ENCODE measurements at regions not wholly inside any gene's neighbourhood (a gene's known extent, or its start where the extent isn't known, plus 50 kb on each side); places are given as distances from the start of the nearest gene placed in this dataset.

GRCh38 chr3:106725566-106725965, 651.7 kb upstream of the CCDC54 start:
- no peaks in the 10 kb centered on the region for H3K9me3 ChIP-seq
- 43% methylated on average over 3 of the region's 3 CpGs for WGBS (ENCODE audit: low lambda C conversion rate)

DNA sequence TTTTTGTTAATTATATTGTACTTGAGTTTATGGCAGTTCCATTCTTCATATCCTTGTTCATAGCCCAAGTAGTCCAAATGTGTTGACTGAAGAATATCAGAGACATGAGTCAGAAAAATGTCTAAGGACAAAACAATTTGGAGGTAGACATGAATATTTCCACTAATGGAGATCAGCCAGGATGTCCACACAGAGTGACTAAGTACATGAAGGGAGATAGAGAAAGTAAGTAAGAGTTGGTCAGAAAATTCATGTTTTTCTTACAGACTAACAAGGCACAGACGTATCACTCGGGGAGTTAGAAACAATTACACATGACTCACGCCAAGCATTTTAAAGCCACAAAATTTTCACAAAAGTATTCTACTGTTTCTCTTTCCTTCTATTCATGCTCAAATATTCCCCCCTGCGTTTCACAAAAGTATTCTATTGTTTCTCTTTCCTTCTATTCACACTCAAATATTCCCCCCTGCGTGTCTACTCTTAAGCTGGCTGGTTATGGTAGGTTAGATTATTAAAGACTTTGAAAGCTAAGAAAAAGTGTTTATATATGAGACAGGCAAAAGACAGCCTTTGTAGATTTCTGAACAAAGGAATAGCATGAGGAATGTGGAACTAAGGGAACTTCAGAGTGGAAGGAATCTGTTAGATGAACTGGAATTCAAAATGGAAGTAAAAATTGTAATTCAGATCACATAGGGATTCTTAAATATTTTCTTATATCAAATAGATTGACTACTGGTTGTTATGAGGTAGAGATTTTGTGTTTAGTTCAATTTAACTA, 648.7 kb upstream of the CCDC54 start:
- Histone ChIP-seq H2AFZ (ENCODE audit: low read depth) (peak overlapping the region; percentile 67), H3K4me3 (ENCODE audit: low read depth in 2 of 2, low read length in 1 of 2) (peak overlapping the region; percentile 25 to 36; a peak in 2 of 4 replicates), H3K36me3 (replicated peaks in 1 of 2; ENCODE audit: control insufficient read depth in 1 of 2, insufficient read depth in 2 of 2, low read length in 1 of 2) (no peaks in the 10 kb centered on the region), H3K27me3 (ENCODE audit: insufficient read depth) (no peaks in the 10 kb centered on the region), H3F3A (replicated peaks; ENCODE audit: insufficient read depth) (peaks cover 38% of the 10 kb centered on the region), H3K4me1 (ENCODE audit: control insufficient read depth in 1 of 2, insufficient read depth in 2 of 2, low read depth in 1 of 2, low read length in 1 of 2) (peaks cover 4 to 62% of the 10 kb centered on the region in 2 experiments), H4K20me1 (ENCODE audit: insufficient read depth) (no peaks in the 10 kb centered on the region), H3K27ac (ENCODE audit: low read depth in 2 of 2, low read length in 1 of 2) (peak overlapping the region; percentile 87 to 99), H3K9ac (peak overlapping the region; percentile 77), H3K4me2 (peak overlapping the region; percentile 58; the same call in 1 of the 2 replicates), H3K9me2 (no peaks in the 10 kb centered on the region), H3K9me3 (no peaks in the 10 kb centered on the region), H3K79me2 (ENCODE audit: insufficient read depth) (no peaks in the 10 kb centered on the region)
- WGBS (ENCODE audit: low lambda C conversion rate): 15% methylated on average over 5 of the region's 5 CpGs
- DNase-seq: peak; percentile 3
- ChIA-PET CTCF (no interaction called here), POLR2A (no interaction called here)
- peak; percentile 95 for TF ChIP-seq TCF12 (IDR thresholded peaks at IDR 0.05)
- no peak for TF ChIP-seq MXI1 (IDR thresholded peaks at IDR 0.05; ENCODE audit: low read depth, low read length)
- peak; percentile 24; the same call in 1 of the 2 replicates for TF ChIP-seq MAX (IDR thresholded peaks at IDR 0.05; ENCODE audit: low read depth)
- TF ChIP-seq SIN3A (IDR thresholded peaks at IDR 0.05; ENCODE audit: borderline replicate concordance, low read depth, low read length): no peak
- TF ChIP-seq, protein P1, sequence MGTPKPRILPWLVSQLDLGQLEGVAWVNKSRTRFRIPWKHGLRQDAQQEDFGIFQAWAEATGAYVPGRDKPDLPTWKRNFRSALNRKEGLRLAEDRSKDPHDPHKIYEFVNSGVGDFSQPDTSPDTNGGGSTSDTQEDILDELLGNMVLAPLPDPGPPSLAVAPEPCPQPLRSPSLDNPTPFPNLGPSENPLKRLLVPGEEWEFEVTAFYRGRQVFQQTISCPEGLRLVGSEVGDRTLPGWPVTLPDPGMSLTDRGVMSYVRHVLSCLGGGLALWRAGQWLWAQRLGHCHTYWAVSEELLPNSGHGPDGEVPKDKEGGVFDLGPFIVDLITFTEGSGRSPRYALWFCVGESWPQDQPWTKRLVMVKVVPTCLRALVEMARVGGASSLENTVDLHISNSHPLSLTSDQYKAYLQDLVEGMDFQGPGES (IDR thresholded peaks at IDR 0.05; ENCODE audit: low read depth, low read length): no peak
- TF ChIP-seq RCOR1 (IDR thresholded peaks at IDR 0.05; ENCODE audit: low read length): no peak
- TF ChIP-seq GABPA (IDR thresholded peaks at IDR 0.05; ENCODE audit: low read depth): no peak
- no peak for TF ChIP-seq RAD21 (IDR thresholded peaks at IDR 0.05; ENCODE audit: low read length)
- TF ChIP-seq FOXJ3 (CRISPR knock-in tag; IDR thresholded peaks at IDR 0.05): no peak
- peak; percentile 19; the same call in 1 of the 2 replicates for TF ChIP-seq RXRA (IDR thresholded peaks at IDR 0.05; ENCODE audit: borderline replicate concordance, low read depth)
- peak; percentile 99 for TF ChIP-seq JUND (IDR thresholded peaks at IDR 0.05)
- no peak; the same call in 1 of the 2 replicates for TF ChIP-seq SMC3 (IDR thresholded peaks at IDR 0.05; ENCODE audit: low read depth, low read length)
- TF ChIP-seq YY1 (IDR thresholded peaks at IDR 0.05; ENCODE audit: low read depth): peak; percentile 63
- peak; percentile 85 for TF ChIP-seq NFIC (IDR thresholded peaks at IDR 0.05; ENCODE audit: borderline replicate concordance)
- TF ChIP-seq, protein P2, sequence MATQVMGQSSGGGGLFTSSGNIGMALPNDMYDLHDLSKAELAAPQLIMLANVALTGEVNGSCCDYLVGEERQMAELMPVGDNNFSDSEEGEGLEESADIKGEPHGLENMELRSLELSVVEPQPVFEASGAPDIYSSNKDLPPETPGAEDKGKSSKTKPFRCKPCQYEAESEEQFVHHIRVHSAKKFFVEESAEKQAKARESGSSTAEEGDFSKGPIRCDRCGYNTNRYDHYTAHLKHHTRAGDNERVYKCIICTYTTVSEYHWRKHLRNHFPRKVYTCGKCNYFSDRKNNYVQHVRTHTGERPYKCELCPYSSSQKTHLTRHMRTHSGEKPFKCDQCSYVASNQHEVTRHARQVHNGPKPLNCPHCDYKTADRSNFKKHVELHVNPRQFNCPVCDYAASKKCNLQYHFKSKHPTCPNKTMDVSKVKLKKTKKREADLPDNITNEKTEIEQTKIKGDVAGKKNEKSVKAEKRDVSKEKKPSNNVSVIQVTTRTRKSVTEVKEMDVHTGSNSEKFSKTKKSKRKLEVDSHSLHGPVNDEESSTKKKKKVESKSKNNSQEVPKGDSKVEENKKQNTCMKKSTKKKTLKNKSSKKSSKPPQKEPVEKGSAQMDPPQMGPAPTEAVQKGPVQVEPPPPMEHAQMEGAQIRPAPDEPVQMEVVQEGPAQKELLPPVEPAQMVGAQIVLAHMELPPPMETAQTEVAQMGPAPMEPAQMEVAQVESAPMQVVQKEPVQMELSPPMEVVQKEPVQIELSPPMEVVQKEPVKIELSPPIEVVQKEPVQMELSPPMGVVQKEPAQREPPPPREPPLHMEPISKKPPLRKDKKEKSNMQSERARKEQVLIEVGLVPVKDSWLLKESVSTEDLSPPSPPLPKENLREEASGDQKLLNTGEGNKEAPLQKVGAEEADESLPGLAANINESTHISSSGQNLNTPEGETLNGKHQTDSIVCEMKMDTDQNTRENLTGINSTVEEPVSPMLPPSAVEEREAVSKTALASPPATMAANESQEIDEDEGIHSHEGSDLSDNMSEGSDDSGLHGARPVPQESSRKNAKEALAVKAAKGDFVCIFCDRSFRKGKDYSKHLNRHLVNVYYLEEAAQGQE (IDR thresholded peaks at IDR 0.05; ENCODE audit: low read depth, low read length): no peak
- TF ChIP-seq, protein P3, sequence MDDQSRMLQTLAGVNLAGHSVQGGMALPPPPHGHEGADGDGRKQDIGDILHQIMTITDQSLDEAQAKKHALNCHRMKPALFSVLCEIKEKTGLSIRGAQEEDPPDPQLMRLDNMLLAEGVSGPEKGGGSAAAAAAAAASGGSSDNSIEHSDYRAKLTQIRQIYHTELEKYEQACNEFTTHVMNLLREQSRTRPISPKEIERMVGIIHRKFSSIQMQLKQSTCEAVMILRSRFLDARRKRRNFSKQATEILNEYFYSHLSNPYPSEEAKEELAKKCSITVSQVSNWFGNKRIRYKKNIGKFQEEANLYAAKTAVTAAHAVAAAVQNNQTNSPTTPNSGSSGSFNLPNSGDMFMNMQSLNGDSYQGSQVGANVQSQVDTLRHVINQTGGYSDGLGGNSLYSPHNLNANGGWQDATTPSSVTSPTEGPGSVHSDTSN (IDR thresholded peaks at IDR 0.05): peak; percentile 90

More at GRCh38 chr3:106725566-106725965, 651.7 kb upstream of the CCDC54 start:
- CTCF ChIA-PET: no interaction called here
- no peaks in the 10 kb centered on the region for H3K9me2 ChIP-seq
- POLR2A ChIA-PET: no interaction called here
- no peak overlapping the region for H3K4me3 ChIP-seq (ENCODE audit: low read depth in 2 of 2, low read length in 1 of 2)
- H3K4me2 ChIP-seq: no peak overlapping the region
- H3K27ac ChIP-seq (ENCODE audit: low read depth in 2 of 2, low read length in 1 of 2): no peak overlapping the region; a peak in 1 of 4 replicates
- no peaks in the 10 kb centered on the region for H3K79me2 ChIP-seq (ENCODE audit: insufficient read depth)
- H4K20me1 ChIP-seq (ENCODE audit: insufficient read depth): no peaks in the 10 kb centered on the region
- H3F3A ChIP-seq (replicated peaks; ENCODE audit: insufficient read depth): peaks cover 38% of the 10 kb centered on the region
- H3K36me3 ChIP-seq (replicated peaks in 1 of 2; ENCODE audit: control insufficient read depth in 1 of 2, insufficient read depth in 2 of 2, low read length in 1 of 2): no peaks in the 10 kb centered on the region
- H2AFZ ChIP-seq (ENCODE audit: low read depth): peak overlapping the region; percentile 31; the same call in 1 of the 2 replicates
- TF ChIP-seq USF1 (IDR thresholded peaks at IDR 0.05; ENCODE audit: borderline replicate concordance, low read depth) (no peak), GATA2 (CRISPR knock-in tag; IDR thresholded peaks at IDR 0.05) (peak; percentile 38)
- peak; percentile 17 for DNase-seq
- no peak overlapping the region for H3K9ac ChIP-seq
- H3K4me1 ChIP-seq (ENCODE audit: control insufficient read depth in 1 of 2, insufficient read depth in 2 of 2, low read depth in 1 of 2, low read length in 1 of 2): peaks cover 4 to 49% of the 10 kb centered on the region in 2 experiments
- H3K27me3 ChIP-seq (ENCODE audit: insufficient read depth): no peaks in the 10 kb centered on the region

All from SK-N-SH (cell line).